HG03565 (cell line): ENCODE measurements at regions not wholly inside any gene's neighbourhood (a gene's known extent, or its start where the extent isn't known, plus 50 kb on each side); places are given as distances from the start of the nearest gene placed in this dataset.

Experiments used
- ATAC-seq: cut with Tn5 transposase; IDR thresholded peaks from one replicate; pipeline ENCODE4 v1.9.1; 2021; ENCODE audit warnings: mild to moderate bottlenecking, moderate library complexity; ENCODE audit not compliant: unreplicated experiment

GRCh38 chr6:21807299-21808044, 213.9 kb downstream of the SOX4 start:
- no peak for ATAC-seq

DNA sequence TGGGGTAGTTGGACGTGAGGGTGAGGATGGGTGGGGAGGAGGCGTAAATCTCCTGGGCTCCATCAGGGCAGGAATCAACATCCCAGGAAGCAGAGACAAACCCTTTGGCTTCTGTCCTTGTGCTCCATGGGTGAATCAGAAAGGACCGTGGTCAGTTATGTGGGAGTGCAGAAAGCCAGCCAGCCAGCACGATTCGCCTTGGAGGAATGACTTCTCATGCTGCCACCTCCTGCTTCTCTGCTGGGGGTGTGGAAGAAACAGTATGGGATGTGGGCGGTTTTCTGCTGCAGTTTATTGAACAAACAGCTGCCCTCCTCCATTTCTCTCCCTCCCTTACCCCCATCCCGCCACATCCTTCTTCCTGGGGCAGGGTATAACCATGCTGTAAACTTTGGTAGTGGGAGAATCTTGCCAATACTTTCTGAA, 214.5 kb downstream of the SOX4 start:
- no peak for ATAC-seq

GRCh38 chr6:21808551-21809242, 215.1 kb downstream of the SOX4 start:
- no peak for ATAC-seq

- no peak for ATAC-seq
Observed at GRCh38 chr6:21811484-21811883, 217.9 kb downstream of the SOX4 start.

DNA sequence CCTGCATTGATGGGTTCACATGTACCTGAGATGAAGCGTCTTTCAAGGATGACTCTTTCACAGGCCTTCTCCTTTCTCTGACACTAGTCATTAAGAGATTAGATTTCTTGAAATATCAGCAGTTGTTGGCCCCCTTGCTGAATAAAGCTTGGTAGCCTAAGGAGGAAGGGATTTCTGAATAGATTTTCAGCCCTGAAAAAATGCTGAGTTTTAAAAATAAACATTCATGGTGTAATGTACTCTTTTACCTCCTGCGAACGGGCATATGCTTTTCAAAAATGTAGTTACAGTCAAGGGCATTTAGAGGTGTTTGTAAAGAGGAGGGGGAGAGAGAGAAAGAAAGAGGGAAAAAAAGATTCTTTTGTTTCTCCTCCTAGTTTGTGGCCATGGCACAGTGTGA, 222.7 kb downstream of the SOX4 start:
- no peak for ATAC-seq

GRCh38 chr6:21820442-21820841, 226.9 kb downstream of the SOX4 start:
- no peak for ATAC-seq

- ATAC-seq: no peak
Observed at GRCh38 chr6:21823371-21823770, 229.8 kb downstream of the SOX4 start.

GRCh38 chr6:21824431-21825177, 231.1 kb downstream of the SOX4 start:
- ATAC-seq: no peak

DNA sequence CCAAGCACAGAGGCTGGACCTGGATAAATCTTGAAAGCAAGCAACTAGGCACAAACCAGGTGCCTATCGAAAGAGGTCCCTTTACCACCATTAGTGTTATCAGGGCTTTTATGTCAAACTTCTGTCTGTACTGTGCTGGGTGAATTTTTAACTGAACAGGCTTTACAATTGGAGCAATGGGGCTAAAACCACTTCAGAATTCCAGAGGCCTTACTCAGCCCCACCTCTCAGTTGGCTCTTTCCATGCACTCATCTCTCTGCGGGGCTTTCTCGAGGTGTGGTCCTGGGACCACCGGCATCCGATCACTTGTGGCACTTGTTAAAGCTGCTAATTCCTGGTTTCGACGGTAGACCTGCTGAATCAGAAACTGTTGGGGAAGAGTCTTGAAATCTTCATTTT, 232.5 kb downstream of the SOX4 start:
- no peak for ATAC-seq

- no peak for ATAC-seq
Observed at GRCh38 chr6:21826904-21827303, 233.4 kb downstream of the SOX4 start.

DNA sequence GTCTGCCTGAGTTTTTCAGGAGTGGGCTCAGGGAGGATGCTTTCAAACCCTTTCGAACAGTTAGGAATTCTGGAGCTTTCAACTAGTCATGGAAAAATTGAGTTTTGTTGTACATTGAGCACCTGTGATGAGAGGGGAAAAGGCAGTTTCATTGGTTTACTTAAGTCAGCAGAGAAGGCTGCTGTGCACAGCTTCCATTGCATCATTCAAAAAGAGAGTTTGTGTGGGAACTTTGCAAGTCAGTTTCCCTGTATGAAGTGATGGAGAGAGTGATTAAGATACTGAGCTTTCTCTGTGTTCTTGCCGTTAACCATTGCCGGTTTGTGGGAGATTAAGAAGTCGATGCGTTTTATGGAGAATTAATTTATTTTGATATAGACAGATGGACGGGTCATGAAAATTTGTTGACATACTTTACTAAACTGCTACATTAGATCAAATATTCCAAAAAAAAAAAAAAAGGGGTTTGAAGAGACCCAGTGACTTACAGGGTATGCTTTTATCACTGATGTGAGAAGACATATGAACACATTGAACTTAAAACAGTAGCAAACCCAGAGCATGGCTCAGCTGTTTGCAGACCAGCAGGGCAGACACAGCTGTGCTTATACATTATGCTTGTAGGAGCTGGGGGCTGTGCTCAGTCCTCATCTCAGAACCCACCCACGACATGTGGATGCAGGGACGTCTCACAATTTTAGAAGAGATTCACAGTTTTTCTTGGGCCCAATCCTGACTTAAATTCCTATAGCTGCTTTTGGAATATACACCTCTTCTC, 234.1 kb downstream of the SOX4 start:
- ATAC-seq: no peak

DNA sequence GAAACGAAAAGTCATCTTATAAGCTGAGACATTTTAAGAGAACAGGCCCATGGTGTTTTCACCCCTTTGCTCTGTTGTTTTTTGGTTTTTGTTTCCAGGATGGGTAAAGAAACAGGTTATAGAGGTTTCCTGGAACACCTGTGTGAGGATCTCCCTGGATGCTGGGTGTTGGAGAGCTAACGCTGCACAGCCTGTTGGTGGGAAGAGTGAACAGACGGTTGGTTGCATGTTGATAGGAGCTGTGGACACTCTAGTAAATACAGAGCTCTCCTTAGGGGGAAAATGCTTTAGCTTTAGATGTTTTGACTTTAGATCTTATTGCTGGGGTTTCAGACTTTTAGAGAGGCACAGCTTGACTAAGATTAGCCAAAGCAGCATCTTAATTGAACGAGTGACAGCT, 235.2 kb downstream of the SOX4 start:
- ATAC-seq: no peak

DNA sequence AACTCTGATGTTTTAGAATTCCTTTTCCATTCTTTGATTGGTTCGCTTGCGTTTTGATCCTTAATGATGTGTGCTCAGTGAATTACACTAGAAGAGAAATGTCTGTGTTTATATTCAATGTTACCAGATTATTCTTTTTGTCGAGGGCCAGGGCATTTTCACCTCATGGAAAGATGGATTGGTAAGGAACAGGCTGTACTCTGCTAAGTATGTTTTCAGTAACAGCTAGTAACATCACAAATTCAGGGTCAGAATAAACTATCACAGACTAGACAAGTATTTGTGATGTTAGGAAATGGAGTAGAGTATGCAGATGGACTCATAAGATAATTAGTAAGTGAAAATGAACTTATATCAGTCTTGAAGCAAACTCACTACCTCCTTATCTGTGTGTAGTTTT, 235.6 kb downstream of the SOX4 start:
- ATAC-seq: no peak

- no peak for ATAC-seq
Observed at GRCh38 chr6:21831521-21832291, 238.2 kb downstream of the SOX4 start.

DNA sequence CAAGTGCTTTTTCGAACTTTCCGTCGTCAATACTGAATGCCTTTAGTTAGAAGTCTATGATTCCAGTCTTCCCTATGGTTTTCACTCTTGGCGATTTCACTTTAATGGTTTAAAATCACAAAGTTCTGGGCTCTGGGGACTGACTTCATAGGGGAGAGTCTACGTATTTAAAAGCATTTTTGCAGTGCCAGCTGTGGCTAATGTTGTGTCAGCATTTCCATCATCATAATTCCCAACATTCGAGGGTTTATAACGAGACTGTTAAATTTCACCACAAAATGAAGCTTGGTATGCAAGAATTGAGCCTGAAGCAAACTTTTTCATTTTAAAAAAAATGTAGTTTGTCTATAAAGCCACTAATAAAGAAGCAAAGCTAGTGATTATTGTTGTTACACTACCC, 242.7 kb downstream of the SOX4 start:
- no peak for ATAC-seq

DNA sequence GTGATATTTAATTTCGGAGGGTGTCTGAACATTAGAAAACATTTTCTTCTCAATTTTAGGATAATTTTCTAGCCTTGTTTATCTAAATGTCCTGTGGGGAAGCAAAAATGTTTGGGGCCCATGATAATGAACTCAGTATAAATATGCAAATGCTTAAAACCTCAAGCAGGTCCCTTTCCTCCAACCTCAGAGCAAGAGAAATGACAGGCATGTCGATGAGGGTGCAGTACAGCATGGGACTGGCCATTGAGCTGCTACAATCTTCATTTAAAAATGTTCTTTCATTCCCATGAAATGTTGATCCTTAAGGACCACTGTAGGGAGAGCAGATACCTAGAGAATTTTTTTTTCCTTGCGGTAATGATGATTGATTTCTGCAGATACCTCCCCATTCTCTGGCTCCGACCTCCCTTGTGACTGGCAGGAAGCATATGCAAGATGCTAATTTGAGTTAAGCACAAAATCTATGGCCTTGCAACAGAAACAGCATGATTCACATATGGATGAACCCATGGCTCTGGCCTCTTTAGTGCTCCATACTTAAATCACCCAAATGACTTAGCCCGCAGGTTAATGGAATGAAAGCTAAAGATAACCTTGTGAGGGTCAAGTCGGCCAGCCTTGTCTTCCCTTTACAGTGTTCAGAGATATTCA, 243.3 kb downstream of the SOX4 start:
- ATAC-seq: no peak

GRCh38 chr6:21840428-21840827, 246.9 kb downstream of the SOX4 start:
- no peak for ATAC-seq

GRCh38 chr6:21842875-21843645, 249.5 kb downstream of the SOX4 start:
- ATAC-seq: no peak
